Right cardiac atrium (tissue), 5 donors: ENCODE measurements at regions not wholly inside any gene's neighbourhood (a gene's known extent, or its start where the extent isn't known, plus 50 kb on each side); places are given as distances from the start of the nearest gene placed in this dataset.

Source experiments
- ATAC-seq, 2 donors: fragments of 200-7000 bp; cut with Tn5 transposase; one replicate each; pipeline versions ENCODE4 v1.8.0 to v1.9.1; 2020; ENCODE audit warnings: moderate library complexity in 2 of 2, mild to moderate bottlenecking in 1 of 2
- DNase-seq, 3 donors: peaks; one replicate each; pipeline ENCODE4 v3.0.0-alpha.2; 2020
- H3K27ac ChIP-seq: one replicate; pipeline ENCODE4 v1.5.1; 2013; ENCODE audit warnings: mild to moderate bottlenecking, low read length, control low read depth, moderate library complexity
- H3K27me3 ChIP-seq: one replicate; pipeline ENCODE4 v1.6.1; 2013; ENCODE audit not compliant: control insufficient read depth, insufficient read depth
- H3K4me1 ChIP-seq: one replicate; pipeline ENCODE4 v1.6.1; 2013; ENCODE audit warnings: low read length; ENCODE audit not compliant: control insufficient read depth, insufficient read depth
- H3K4me3 ChIP-seq: one replicate; pipeline ENCODE4 v1.5.1; 2013; ENCODE audit warnings: low read length, control low read depth
- H3K9me3 ChIP-seq: one replicate; pipeline ENCODE4 v1.6.1; 2013; ENCODE audit warnings: low read length; ENCODE audit not compliant: control insufficient read depth
- WGBS: extraction: QIAGEN DNeasy Blood & Tissue Kit; methylation state at CpG from one replicate; pipeline ENCODE4 v1.1.7; 2013; 5-methylcytosine and 5-hydroxymethylcytosine counted together
- intact Hi-C, 4 donors: fragments of 100-400 bp; cut with DNase I; formaldehyde crosslinking; loops; one replicate each; pipeline versions ENCODE4 v1.11.0 to v1.14.0; 2022 to 2023
- donor health status: healthy with polysubstance abuse.
- donor health status: DM: no; HTN: yes; CAD: no.
- donor health status: DM: no; HTN: no; CAD: no.
- donor health status: DM: no; HTN: yes; CAD: no; lungs with severe emphysema.
- donor health status: DM: yes; HTN: yes; CAD: no.

- no peak for ATAC-seq
- WGBS: 90% methylated on average over 3 of the region's 3 CpGs
- H3K27ac ChIP-seq: no peak overlapping the region
- intact Hi-C loops: no loop called here
- no peaks in the 10 kb centered on the region for H3K9me3 ChIP-seq
- no peaks in the 10 kb centered on the region for H3K27me3 ChIP-seq
- DNase-seq: no peak
- no peak overlapping the region for H3K4me3 ChIP-seq
- no peaks in the 10 kb centered on the region for H3K4me1 ChIP-seq
Observed at GRCh38 chr6:144898052-144898689, 613.0 kb downstream of the UTRN start.

- WGBS: 99% methylated on average over 1 of the region's 1 CpG
- no peaks in the 10 kb centered on the region for H3K4me1 ChIP-seq
Observed at GRCh38 chr6:144898741-144899140, 613.6 kb downstream of the UTRN start.

GRCh38 chr6:144899161-144899560 lies 614.0 kb downstream of the UTRN start:
- Histone ChIP-seq H3K27me3 (no peaks in the 10 kb centered on the region), H3K4me3 (no peak overlapping the region), H3K9me3 (no peaks in the 10 kb centered on the region), H3K4me1 (no peaks in the 10 kb centered on the region), H3K27ac (no peak overlapping the region)
- DNase-seq: no peak
- intact Hi-C loops: no loop called here
- no peak for ATAC-seq
- WGBS: 84% methylated on average over 1 of the region's 1 CpG

More at GRCh38 chr6:144898741-144899140, 613.6 kb downstream of the UTRN start:
- DNase-seq: no peak
- no peaks in the 10 kb centered on the region for H3K9me3 ChIP-seq
- no peak for ATAC-seq
- H3K27ac ChIP-seq: no peak overlapping the region
- intact Hi-C loops: no loop called here
- H3K27me3 ChIP-seq: no peaks in the 10 kb centered on the region
- no peak overlapping the region for H3K4me3 ChIP-seq

- intact Hi-C loops: no loop called here
- H3K9me3 ChIP-seq: no peaks in the 10 kb centered on the region
- no peaks in the 10 kb centered on the region for H3K27me3 ChIP-seq
- H3K4me1 ChIP-seq: no peaks in the 10 kb centered on the region
- whole genome bisulfite sequencing: 96% methylated on average over 1 of the region's 1 CpG
- H3K27ac ChIP-seq: no peak overlapping the region
- no peak for ATAC-seq
- H3K4me3 ChIP-seq: no peak overlapping the region
- no peak for DNase-seq
Observed at GRCh38 chr6:144901412-144901811, 616.3 kb downstream of the UTRN start.

GRCh38 chr6:144908004-144908403 lies 622.9 kb downstream of the UTRN start:
- 72% methylated on average over 1 of the region's 1 CpG for WGBS
- no peak overlapping the region for H3K27ac ChIP-seq
- DNase-seq (no peak), ATAC-seq (no peak)
- no peaks in the 10 kb centered on the region for H3K4me1 ChIP-seq
- H3K9me3 ChIP-seq: no peaks in the 10 kb centered on the region
- intact Hi-C loops: no loop called here
- H3K27me3 ChIP-seq: no peaks in the 10 kb centered on the region
- no peak overlapping the region for H3K4me3 ChIP-seq

- Histone ChIP-seq H3K27me3 (no peaks in the 10 kb centered on the region), H3K4me1 (no peaks in the 10 kb centered on the region), H3K27ac (no peak overlapping the region), H3K9me3 (no peaks in the 10 kb centered on the region), H3K4me3 (no peak overlapping the region)
- intact Hi-C loops: no loop called here
- WGBS: 94% methylated on average over 3 of the region's 3 CpGs
- DNase-seq: no peak
- ATAC-seq: no peak
Observed at GRCh38 chr6:144909753-144910285, 624.7 kb downstream of the UTRN start.

GRCh38 chr6:144911322-144911721 lies 626.2 kb downstream of the UTRN start:
- no peak overlapping the region for H3K27ac ChIP-seq
- intact Hi-C loops: no loop called here
- no peak overlapping the region for H3K4me3 ChIP-seq
- no peak for DNase-seq
- H3K27me3 ChIP-seq: no peaks in the 10 kb centered on the region
- ATAC-seq: no peak
- H3K4me1 ChIP-seq: no peaks in the 10 kb centered on the region
- no peaks in the 10 kb centered on the region for H3K9me3 ChIP-seq
- WGBS: 83% methylated on average over 2 of the region's 2 CpGs

- Histone ChIP-seq H3K27ac (no peak overlapping the region), H3K4me1 (no peaks in the 10 kb centered on the region), H3K27me3 (no peaks in the 10 kb centered on the region), H3K9me3 (no peaks in the 10 kb centered on the region), H3K4me3 (no peak overlapping the region)
- intact Hi-C loops: no loop called here
- WGBS: 66% methylated on average over 2 of the region's 2 CpGs
- DNase-seq (no peak), ATAC-seq (no peak)
Observed at GRCh38 chr6:144912474-144912873, 627.3 kb downstream of the UTRN start.

GRCh38 chr6:144918073-144918472 lies 632.9 kb downstream of the UTRN start:
- Histone ChIP-seq H3K4me1 (no peaks in the 10 kb centered on the region), H3K4me3 (no peak overlapping the region), H3K27ac (no peak overlapping the region), H3K9me3 (no peaks in the 10 kb centered on the region), H3K27me3 (no peaks in the 10 kb centered on the region)
- DNase-seq: no peak
- intact Hi-C loops: no loop called here
- no peak for ATAC-seq
- WGBS: 88% methylated on average over 4 of the region's 4 CpGs

- H3K27ac ChIP-seq: no peak overlapping the region
- no peak for DNase-seq
- no peaks in the 10 kb centered on the region for H3K4me1 ChIP-seq
- intact Hi-C loops: no loop called here
- ATAC-seq: no peak
- WGBS: 82% methylated on average over 2 of the region's 2 CpGs
- H3K9me3 ChIP-seq: no peaks in the 10 kb centered on the region
- H3K4me3 ChIP-seq: no peak overlapping the region
- no peaks in the 10 kb centered on the region for H3K27me3 ChIP-seq
Observed at GRCh38 chr6:144919560-144919959, 634.4 kb downstream of the UTRN start.

- Histone ChIP-seq H3K27ac (no peak overlapping the region), H3K27me3 (no peaks in the 10 kb centered on the region), H3K9me3 (no peaks in the 10 kb centered on the region), H3K4me3 (no peak overlapping the region), H3K4me1 (no peaks in the 10 kb centered on the region)
- intact Hi-C loops: no loop called here
- 67% methylated on average over 4 of the region's 4 CpGs for WGBS
- ATAC-seq: no peak
- no peak for DNase-seq
Observed at GRCh38 chr6:144920391-144920961, 635.3 kb downstream of the UTRN start.
